GM21390 (cell line): ENCODE measurements at regions not wholly inside any gene's neighbourhood (a gene's known extent, or its start where the extent isn't known, plus 50 kb on each side); places are given as distances from the start of the nearest gene placed in this dataset.
"Not testable (repeated sequence)": the region's sequence is repeated elsewhere in the genome, so short reads cannot be mapped to it uniquely, and the experiment has no call there.

Experiments used
- ATAC-seq: cut with Tn5 transposase; IDR thresholded peaks from one replicate; pipeline ENCODE4 v1.9.1; 2021; ENCODE audit not compliant: unreplicated experiment

DNA sequence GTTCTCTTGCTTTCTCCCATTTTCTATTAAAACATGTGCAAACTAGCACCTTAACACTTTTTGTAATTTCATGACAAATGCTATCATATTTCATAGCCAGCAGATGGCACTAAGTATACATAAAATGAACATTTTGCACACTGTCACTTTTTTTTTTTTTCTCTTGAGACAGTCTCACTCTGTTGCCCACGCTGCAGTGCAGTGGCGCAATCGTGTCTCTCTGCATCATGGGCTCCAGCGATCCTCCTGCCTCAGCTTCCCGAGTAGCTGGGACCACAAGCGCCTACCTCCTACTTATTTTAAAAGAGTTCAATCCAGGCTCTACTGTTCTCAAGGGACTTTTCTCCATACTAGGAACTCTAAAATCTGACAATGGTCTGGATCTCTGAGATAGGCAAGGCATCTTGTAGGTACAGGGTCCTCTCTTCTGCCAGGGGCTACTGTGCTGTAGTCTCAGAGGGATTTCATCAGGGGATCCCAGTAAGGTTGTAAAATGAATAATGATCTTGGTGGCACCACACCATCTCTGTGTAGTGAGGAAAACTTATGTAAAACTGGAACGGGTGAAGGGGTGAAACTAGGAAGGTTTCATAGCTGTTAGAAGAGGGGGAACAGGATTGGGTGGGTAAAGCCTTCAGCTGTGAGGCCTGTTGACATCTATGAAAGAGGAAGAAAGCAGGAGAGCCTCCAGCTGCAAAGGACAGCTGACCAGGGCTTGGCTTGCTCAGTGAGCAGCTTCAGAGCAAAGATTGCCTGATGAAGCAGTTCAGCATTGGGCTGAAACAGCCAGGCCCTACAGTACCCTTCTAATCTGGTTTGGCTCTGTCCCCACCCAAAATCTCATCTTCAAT is 196.9 kb downstream of the AVL9 start:
- peak; percentile 84 for ATAC-seq

DNA sequence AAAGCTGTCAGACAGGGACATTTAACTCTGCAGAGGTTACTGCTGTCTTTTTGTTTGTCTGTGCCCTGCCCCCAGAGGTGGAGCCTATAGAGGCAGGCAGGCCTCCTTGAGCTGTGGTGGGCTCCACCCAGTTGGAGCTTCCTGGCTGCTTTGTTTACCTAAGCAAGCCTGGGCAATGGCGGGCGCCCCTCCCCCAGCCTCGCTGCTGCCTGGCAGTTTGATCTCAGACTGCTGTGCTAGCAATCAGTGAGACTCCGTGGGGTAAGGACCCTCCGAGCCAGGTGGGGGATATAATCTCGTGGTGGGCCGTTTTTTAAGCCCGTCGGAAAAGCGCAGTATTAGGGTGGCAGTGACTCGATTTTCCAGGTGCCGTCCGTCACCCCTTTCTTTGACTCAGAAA is 192.8 kb downstream of the AVL9 start:
- not testable (repeated sequence) for ATAC-seq

DNA sequence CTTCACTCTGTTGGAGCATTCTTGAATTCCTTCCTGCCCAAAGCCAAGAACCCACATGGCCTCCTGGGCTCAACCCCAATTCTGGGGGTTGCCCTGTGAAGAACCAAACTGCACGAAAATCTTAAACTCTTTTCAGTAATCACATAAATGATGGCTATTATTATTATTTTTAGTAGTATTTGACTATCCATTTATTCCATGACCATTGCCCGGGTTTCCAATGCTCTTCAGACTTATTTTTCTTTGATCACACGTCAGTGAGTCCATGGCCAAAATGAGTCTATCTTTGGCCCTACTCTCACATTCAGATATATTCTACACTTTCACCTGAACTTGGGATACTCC is 185.9 kb downstream of the AVL9 start:
- ATAC-seq, result no peak

DNA sequence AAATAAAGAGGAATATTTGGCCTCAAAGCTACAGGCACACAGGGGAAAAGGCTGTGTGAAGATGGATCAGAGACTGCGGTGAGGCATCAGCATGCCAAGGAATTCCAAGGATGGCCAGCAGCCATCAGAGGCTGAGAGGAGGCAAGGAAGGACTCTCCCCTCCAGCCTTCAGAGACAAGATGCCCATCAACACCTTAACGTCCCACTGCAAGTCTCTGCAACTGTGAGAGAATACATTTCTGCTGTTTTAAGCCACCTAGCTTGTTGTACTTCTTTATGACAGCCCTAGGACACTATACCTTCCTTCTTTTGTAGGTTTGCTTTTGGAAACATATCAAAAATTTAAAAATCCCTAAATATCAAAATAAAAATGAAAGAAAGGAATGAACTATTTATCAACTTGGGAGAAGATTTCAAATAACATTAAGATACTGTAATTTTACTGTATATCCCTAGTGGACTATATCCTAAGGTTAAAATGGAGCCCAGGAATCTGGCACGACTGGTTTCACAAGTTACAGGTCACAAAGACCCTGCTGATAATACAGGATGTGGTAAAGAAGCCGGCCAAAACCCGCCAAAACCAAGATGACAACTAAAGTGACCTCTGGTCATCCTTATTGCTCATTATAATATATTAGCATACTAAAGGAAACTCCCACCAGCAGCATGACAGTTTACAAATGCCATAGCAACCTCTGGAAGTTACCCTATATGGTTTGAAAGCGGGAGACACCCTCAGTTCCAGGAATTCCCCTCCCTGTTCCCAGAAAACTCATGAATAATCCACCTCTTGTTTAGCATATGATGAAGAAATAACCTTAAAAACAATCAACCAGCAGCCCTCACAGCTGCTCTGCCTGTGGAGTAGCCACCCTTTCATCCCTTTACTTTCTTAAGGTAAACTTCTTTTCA is 185.2 kb downstream of the AVL9 start:
- no peak for ATAC-seq

DNA sequence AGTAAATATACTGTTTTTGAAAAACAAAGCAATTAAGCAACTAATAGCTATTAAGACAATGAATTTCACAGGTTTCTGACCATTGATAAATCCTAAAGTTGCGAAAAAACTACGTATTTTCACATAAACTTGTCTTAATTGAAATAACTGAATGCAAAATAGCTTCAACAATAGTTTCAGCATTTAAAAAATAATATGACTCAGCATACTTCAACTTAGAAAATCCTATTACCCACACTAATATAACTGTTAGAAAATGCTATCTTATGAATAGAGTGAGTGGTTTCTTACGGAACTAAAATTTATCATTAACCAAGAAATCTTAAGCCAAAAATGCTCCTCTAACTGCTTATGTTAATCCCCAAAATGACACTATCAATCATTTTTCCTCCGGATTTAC is 183.9 kb downstream of the AVL9 start:
- no peak for ATAC-seq

DNA sequence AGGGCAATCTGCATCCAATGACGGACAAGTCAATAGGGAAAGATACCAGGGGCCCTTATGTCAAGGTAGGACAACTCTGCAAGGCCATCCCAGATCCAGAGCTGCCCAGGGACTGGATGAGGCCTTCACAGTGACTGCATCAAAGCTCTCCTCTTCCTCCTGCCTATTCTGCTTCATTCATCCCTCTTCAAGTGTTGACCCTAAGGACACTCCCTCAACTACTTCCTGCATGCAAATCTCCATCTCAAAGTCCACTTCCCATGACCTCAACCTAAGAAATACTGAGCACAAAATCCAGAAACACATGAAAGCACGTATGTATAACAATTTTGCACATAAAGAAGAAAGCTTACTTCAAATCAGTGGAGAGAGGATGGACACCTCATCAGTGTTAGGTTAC is 182.3 kb downstream of the AVL9 start:
- no peak for ATAC-seq

DNA sequence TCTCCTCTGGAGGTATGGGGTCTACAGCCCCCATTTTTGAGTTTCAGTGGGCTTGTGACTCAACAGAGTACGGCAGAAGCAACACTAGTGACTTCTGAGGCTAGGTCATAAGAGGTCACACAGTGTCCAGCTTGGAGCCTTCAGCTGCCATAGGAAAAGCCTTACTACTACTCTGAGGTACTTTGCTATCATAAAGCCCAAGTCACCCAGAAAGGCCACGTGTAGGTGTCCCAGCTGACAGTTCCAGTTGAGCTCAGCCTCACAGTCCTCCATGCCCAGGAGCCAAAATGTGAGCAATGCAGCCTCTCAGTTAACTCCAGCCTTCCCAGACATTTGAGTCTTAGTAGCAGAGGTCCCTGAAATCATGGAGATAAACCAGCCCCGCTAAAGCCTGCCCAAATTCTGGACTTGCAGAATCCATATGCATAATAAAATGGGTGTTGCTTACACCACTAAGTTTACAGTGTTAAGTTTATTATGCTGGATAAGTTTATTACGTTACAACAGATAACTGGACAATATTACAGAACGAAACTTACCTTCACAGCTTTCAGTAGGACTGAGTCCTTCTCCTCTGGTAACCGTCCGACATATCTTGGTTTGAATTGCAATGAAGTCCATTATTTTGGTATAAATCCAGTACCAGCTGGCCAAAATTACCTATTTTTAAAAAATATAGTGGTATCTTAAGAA is 181.1 kb downstream of the AVL9 start:
- no peak for ATAC-seq

DNA sequence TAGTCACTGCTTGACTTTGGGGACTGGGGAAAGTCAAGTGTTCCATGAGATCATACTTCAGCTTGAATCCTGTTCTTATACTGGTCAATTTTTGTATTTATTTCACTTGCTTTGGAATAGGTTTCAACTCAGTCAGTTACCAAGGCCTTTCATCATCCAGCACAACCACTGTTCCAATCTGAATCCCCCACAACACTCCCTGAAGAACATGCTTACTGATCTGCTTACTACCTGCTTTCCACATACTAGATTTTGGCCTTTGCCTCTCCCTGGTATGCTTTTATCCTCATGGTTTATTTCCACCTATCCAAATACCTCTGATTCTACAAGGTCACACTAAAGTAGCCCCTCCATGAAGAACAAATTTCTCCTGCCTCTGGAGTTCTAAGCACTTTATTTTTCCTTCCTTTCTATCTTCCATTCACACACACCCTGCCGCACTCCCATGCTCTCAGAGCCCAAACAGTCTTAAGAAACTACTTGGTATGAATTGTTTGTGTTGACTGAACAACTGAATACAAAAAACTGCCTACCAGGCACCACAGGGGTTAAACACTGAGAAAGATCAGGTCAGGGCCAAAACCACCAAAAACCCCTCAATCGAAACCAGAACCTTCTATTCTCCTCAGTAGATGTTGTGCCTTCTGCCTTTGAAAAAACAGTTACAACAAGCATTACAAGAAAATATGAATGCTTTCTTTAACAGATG is 178.1 kb downstream of the AVL9 start:
- ATAC-seq, result no peak

DNA sequence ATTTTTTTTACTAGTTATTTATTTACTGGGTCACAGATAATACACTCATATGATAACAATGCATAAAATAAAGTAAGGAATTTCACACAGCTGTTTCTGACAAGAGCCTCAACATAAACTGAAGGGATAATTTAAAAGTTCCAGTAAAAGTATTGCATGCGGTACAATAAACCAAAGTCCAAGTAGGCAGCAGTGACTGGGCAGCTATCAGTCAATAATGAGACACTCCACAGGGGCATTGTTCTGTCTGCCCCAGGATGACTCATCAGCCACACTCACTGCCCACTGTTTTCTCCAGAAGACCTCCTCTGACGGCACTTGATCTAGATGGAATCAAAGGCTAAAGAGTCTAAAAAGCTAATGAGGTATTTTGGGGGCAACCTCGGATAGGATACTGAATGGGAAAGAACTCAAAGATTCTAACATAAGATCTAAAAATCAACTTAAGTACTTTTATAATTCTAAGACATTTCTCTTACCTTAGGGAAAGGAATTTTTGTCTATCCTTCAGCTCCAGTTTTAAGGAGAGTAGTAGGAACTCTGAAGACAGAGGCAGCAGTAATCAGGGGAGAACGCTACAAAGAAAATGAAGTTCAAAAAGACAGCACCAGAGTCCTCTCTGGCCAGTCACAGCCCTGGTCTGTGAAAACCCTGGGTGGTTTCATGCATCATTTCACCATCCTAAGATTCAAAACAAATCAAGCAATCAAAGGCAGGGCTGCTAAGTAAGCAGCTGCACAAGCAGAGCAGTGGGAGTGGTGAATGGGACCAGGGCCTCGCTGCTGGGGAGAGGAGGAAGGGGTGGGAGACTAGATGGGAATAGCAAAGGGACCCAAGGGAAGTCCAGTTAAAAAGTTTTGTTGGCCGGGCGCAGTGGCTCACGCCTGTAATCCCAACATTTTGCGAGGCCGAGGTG is 175.1 kb downstream of the AVL9 start:
- no peak for ATAC-seq

DNA sequence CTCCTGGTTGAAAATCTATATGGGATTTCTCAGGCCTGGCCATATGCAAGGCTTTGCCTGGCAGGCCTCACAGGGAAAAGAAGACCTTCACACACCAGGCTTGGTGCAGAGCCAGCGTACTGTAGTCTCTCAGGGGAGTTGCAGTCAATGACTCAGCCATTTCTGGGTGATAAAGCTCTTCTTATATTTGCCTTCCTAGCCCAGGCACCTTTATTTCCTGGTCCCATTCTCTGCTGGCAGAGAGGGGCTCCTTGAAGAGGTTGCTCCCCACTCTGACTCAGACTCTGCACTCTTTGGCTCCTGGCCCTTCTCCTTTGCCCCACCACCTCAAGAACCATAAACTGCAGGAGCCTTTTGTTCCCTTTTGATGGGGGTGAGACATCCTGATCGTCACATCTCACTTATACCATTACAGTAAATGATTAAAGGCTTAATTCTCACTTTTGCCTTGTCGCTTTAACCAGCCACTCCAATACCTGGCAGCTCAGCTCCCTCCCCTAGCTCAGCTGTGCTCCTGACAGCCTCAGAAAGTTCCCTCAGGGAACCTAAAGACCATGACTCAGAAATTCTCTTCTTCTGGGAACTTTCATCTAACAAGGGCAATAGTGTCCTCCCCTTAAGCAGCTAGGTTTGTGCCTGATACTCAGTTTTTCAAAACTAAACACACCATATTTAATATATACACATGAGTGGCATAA is 174.0 kb downstream of the AVL9 start:
- ATAC-seq, result not testable (repeated sequence)

DNA sequence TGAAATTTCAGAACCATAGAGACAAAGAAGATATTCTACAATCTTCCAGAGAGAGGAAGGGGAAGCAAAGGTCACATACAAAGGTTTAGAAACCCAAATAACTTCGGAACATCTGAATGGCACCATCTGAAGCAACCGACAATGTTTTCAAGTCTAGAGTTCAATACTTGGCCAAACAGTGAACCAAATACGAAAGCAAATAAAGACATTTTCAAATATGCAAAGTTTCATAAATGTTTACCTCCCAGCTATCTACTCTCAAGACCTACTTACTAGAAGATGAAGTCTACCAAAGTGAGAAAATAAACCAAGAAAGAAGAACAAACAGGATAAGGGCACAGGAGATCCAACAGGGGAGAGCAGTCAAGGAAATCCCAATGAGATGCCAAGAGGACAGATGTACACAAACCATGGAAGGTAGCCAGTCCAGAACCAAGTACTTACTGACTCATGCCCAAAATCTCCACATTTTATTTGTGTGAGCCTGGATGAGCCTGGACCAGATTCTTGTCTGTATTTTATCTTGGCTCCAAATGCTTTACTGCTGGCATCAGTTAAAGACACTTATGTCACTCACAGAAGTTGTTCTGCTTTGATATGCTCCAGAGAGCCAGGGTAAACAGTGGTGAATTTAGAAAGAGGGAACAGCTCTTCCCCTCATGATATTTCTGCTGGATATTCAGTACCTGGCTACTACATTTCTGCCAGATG is 173.3 kb downstream of the AVL9 start:
- not testable (repeated sequence) for ATAC-seq

DNA sequence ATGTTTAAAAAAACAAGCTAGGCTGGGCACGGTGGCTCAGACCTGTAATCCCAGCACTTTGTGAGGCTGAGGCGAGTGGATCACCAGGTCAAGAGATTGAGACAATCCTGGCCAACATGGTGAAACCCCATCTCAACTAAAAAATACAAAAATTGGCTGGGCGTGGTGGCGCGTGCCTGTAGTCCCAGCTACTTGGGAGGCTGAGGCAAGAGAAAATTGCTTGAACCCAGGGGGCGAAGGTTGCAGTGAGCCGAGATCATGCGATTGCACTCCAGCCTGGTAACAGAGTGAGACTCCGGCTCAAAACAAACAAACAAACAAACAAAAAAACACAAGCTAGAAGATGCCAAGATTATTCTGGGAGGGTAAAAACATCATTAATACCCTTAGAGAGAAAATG is 172.3 kb downstream of the AVL9 start:
- not testable (repeated sequence) for ATAC-seq

DNA sequence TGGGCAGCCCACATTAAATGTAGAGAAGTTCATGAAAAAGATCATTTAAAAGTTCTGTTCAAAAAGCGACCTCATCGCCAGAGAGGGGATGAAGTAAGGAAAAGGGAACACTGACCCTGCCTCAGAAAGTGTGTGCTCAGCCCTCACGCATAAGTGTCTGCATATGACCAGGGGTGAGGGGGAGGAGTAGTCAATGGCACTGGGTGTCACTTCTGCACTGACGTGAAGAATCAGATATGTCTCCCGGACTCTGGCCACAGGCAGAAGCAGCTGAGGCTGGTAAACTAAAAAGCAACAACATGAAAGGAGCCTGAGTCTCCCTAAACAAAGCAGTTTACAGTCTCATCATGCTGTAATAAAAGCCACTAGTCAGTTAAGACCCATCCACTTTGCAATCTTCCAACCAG is 168.5 kb downstream of the AVL9 start:
- not testable (repeated sequence) for ATAC-seq

DNA sequence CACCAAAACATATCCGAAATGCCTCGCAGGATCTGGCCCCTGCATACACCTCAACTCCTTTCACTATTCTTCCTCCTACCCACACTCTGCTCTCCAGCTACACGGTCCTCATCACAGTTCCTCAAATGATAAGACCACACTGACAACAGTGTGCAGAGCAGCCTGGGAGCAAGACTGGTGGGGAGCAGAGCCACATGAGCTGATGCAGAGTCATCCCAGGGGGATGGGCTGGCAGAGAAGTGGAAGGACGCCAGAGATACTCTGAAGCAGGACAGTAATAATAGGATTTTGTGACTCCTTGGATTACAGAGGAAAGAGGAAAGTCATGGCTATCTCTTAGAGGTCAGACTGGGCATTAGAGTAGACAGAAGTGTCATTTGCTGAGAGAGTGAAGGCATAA is 167.2 kb downstream of the AVL9 start:
- ATAC-seq, result not testable (repeated sequence)

DNA sequence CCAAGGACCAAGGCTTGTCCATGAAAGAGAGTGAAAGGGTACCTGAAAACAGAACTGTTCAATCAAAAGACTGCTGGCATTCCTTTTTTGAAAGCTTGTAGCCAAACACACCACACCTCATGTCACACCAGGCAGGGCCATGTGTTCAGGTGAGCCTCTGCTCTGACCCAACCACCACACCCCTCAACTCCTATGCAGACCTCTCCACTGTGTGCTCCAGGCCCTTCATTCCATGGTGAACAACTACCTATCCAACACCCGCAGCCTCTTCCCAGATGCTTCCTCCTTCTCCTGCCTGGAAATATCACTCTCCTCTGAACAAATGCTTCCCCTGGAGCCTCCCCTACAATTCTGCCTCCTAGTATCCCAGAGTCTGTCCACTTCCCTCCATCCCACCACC is 166.6 kb downstream of the AVL9 start:
- no peak for ATAC-seq

DNA sequence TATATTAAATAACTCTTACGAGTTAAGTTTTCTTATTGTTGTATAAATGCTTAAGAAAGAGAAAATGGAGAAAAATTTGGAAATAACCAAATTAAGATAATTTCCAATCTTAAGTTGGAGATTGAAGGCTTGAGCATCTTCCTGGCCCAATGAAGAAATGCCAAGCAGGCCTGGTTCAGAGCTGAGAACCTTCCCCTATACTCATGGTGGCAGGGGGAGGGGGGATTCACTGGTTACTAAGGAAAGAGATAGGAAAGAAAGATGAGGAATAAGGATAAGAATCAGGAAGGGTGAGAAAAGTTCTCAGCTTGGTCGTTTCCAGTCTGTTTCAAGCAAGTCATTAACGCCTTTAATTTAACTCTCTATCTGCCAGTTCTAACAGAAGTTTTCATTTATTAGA is 166.2 kb downstream of the AVL9 start:
- no peak for ATAC-seq

DNA sequence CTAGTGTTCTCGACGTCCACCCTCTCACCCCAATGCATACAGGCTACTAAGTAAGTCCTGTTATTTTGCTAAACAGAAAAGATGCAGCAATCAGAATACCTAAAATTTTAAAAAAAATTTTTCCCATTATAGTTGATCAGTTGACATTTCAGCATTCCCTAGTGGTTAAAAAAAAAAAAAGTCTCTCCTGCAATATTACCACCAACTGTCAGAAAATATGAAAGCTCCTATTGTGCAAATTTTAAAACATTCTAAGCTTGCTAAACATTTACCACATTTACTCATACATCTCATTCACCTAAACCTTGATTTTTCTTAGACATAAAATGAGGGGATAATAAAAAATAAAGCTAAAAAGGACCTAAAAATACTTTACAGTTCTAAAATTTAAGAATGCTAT is 165.6 kb downstream of the AVL9 start:
- no peak for ATAC-seq

DNA sequence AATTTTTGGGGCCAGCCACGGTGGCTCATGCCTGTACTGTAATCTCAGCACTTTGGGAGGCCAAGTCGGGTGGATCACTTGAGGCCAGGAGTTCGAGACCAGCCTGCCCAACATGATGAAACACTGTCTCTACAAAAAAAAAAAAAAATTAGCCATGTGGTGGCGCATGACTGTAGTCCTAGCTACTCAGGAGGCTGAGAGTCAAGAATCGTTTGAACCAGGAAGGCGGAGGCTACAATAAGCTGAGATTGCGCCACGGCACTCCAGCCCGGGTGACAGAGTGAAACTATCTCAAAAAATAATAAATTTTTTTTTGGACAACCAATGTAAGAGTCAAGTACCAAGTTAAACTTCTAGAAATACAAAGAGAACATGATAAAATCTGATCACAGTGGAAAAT is 164.6 kb downstream of the AVL9 start:
- ATAC-seq, result no peak

DNA sequence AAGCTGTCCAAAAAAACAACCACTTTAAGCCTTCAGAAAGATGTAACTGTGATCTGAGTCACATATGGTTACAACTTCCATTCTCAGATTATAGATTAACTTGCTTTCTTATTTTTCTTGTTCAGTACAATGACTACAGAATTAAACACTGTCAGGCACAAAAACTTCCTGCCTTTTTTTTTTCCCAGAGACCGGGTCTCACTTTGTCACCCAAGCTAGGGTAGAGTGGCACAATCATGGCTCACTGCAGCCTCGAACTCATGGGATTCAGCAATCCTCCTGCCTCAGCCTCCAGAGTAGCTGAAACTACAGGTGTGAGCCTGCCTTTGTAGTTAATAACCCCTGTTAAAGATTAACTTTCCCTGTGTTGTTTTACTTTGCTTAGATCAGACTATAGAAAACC is 163.2 kb downstream of the AVL9 start:
- ATAC-seq, result peak; percentile 63
